ENCODE measurements at regions not wholly inside any gene's neighbourhood (a gene's known extent, or its start where the extent isn't known, plus 50 kb on each side); places are given as distances from the start of the nearest gene placed in this dataset.

DNA sequence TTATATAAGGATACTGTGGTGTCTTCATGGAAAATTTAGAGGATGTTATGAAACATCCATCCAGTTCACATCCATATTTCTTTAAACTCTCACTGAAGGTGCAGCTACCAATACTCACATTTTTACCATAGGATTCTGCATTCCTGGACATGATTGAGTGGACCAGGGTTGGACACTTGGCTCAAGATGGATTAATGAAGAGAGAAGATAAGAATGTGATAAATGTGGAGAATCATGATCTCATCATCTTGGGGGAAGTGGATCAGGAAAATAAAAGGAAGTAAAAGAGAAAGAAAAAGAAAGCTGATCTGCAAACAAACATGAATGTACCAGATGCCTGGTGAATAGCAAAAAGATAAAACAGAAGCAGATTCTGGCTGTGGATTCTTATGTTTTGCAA is 175.4 kb downstream of the NPFFR2 start:
- TF ChIP-seq, protein P1, sequence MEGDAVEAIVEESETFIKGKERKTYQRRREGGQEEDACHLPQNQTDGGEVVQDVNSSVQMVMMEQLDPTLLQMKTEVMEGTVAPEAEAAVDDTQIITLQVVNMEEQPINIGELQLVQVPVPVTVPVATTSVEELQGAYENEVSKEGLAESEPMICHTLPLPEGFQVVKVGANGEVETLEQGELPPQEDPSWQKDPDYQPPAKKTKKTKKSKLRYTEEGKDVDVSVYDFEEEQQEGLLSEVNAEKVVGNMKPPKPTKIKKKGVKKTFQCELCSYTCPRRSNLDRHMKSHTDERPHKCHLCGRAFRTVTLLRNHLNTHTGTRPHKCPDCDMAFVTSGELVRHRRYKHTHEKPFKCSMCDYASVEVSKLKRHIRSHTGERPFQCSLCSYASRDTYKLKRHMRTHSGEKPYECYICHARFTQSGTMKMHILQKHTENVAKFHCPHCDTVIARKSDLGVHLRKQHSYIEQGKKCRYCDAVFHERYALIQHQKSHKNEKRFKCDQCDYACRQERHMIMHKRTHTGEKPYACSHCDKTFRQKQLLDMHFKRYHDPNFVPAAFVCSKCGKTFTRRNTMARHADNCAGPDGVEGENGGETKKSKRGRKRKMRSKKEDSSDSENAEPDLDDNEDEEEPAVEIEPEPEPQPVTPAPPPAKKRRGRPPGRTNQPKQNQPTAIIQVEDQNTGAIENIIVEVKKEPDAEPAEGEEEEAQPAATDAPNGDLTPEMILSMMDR (conservative IDR thresholded peaks at IDR 0.05; ENCODE audit: low read depth, low read length), result no peak
- TF ChIP-seq BHLHE40 (IDR thresholded peaks at IDR 0.05; ENCODE audit: low read depth, low read length), result no peak
- TF ChIP-seq CHD1 (IDR thresholded peaks at IDR 0.05; ENCODE audit: low read depth, low read length), result no peak
- TF ChIP-seq RFX5 (IDR thresholded peaks at IDR 0.05; ENCODE audit: low read depth, low read length), result no peak
- TF ChIP-seq POLR2A (IDR thresholded peaks at IDR 0.05; ENCODE audit: low read depth, low read length), result no peak
- TF ChIP-seq SMC3 (IDR thresholded peaks at IDR 0.05; ENCODE audit: low read depth, low read length), result no peak
- TF ChIP-seq, protein P2, sequence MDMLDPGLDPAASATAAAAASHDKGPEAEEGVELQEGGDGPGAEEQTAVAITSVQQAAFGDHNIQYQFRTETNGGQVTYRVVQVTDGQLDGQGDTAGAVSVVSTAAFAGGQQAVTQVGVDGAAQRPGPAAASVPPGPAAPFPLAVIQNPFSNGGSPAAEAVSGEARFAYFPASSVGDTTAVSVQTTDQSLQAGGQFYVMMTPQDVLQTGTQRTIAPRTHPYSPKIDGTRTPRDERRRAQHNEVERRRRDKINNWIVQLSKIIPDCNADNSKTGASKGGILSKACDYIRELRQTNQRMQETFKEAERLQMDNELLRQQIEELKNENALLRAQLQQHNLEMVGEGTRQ (IDR thresholded peaks at IDR 0.05; ENCODE audit: low read depth, low read length), result no peak
- no peak for TF ChIP-seq RAD21 (IDR thresholded peaks at IDR 0.05; ENCODE audit: low read length)
- TF ChIP-seq, protein P3, sequence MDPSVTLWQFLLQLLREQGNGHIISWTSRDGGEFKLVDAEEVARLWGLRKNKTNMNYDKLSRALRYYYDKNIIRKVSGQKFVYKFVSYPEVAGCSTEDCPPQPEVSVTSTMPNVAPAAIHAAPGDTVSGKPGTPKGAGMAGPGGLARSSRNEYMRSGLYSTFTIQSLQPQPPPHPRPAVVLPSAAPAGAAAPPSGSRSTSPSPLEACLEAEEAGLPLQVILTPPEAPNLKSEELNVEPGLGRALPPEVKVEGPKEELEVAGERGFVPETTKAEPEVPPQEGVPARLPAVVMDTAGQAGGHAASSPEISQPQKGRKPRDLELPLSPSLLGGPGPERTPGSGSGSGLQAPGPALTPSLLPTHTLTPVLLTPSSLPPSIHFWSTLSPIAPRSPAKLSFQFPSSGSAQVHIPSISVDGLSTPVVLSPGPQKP (IDR thresholded peaks at IDR 0.05; ENCODE audit: borderline replicate concordance, low read depth, low read length), result no peak
- no peak for TF ChIP-seq RCOR1 (IDR thresholded peaks at IDR 0.05; ENCODE audit: insufficient replicate concordance, low read length)
- no peak for TF ChIP-seq MAFK (IDR thresholded peaks at IDR 0.05; ENCODE audit: low read depth, low read length)
- TF ChIP-seq MAZ (IDR thresholded peaks at IDR 0.05; ENCODE audit: borderline replicate concordance, low read depth, low read length), result no peak
- TF ChIP-seq CEBPB (IDR thresholded peaks at IDR 0.05; ENCODE audit: low read depth, low read length), result no peak
- TF ChIP-seq MXI1 (IDR thresholded peaks at IDR 0.05; ENCODE audit: borderline replicate concordance, low read depth, low read length), result no peak

Measured in IMR-90 (cell line).